Panc1 (cell line): ENCODE measurements at regions not wholly inside any gene's neighbourhood (a gene's known extent, or its start where the extent isn't known, plus 50 kb on each side); places are given as distances from the start of the nearest gene placed in this dataset.

Experiments
- ATAC-seq: fragments of 200-7000 bp; cut with Tn5 transposase; 2 replicates; pipeline ENCODE4 v1.9.1; 2020; ENCODE audit warnings: mild to moderate bottlenecking, moderate library complexity
- BruUV-seq: library from RNA; stranded (reverse); fragments of 400-500 nt; replicated peaks from 2 replicates; lab custom pipeline; 2021; lab: Mats Ljungman, UMichigan
- CTCF ChIA-PET: fragments of 300-600 bp; sonication (Branson Sonifier 250); formaldehyde crosslinking; loops from one replicate; lab custom pipeline; 2022; ENCODE audit warnings: antibody characterized with exemption; lab: Charles Lee
- POLR2A ChIA-PET: fragments of 300-600 bp; sonication (Branson Sonifier 250); formaldehyde crosslinking; loops from one replicate; lab custom pipeline; 2022; ENCODE audit warnings: antibody characterized with exemption; lab: Charles Lee
- DNase-seq: peaks from one replicate; pipeline ENCODE4 v3.0.0-alpha.2; 2010; ENCODE audit warnings: low read depth, low spot score
- H3K27ac ChIP-seq: 2 replicates; pipeline ENCODE4 v1.5.1; 2011; ENCODE audit warnings: mild to moderate bottlenecking, low read length, inconsistent platforms
- H3K27me3 ChIP-seq: fragments of 200-500 bp; sonication (Bioruptor generic); 2 replicates; pipeline ENCODE4 v1.6.0; 2014; ENCODE audit warnings: low read length, inconsistent platforms; ENCODE audit not compliant: control insufficient read depth, insufficient read depth
- H3K36me3 ChIP-seq: fragments of 200-500 bp; sonication (Bioruptor generic); 2 replicates; pipeline ENCODE4 v1.5.1; 2014; ENCODE audit warnings: inconsistent platforms, mild to moderate bottlenecking, low read length, moderate library complexity; ENCODE audit not compliant: control insufficient read depth, insufficient read depth
- H3K4me1 ChIP-seq: 2 replicates; pipeline ENCODE4 v1.5.1; 2011; ENCODE audit warnings: inconsistent platforms, mild to moderate bottlenecking, low read length, moderate library complexity; ENCODE audit not compliant: control insufficient read depth, insufficient read depth
- H3K4me3 ChIP-seq, 2 experiments: 2 replicates each; pipeline ENCODE4 v1.5.1; 2011 to 2012; ENCODE audit warnings: low read depth in 2 of 2, low read length in 2 of 2, mild to moderate bottlenecking in 2 of 2, inconsistent platforms in 1 of 2, moderate library complexity in 1 of 2
- H3K9me3 ChIP-seq: fragments of 200-500 bp; sonication (Bioruptor generic); 2 replicates; pipeline ENCODE4 v1.5.1; 2014; ENCODE audit warnings: low read depth, mild to moderate bottlenecking, inconsistent platforms, low read length, moderate library complexity; ENCODE audit not compliant: control insufficient read depth, insufficient read depth
- CTCF ChIP-seq: fragments of 450-650 bp; IDR thresholded peaks from 2 replicates; pipeline ENCODE4 v1.5.1; 2017; ENCODE audit warnings: mild to moderate bottlenecking
- POLR2AphosphoS5 ChIP-seq: IDR thresholded peaks from 2 replicates; pipeline ENCODE4 v1.6.1; 2012; ENCODE audit warnings: mild to moderate bottlenecking, low read depth, low read length, moderate library complexity
- REST ChIP-seq, 2 experiments: IDR thresholded peaks; 2 replicates each; pipeline ENCODE4 v1.6.1; 2011 to 2012; ENCODE audit warnings: low read depth in 2 of 2, control low read depth in 1 of 2, low read length in 1 of 2, mild to moderate bottlenecking in 1 of 2, moderate library complexity in 1 of 2; ENCODE audit not compliant: insufficient read depth in 1 of 2
- SIN3A ChIP-seq: IDR thresholded peaks from 2 replicates; pipeline ENCODE4 v1.6.1; 2012; ENCODE audit warnings: low read depth, mild to moderate bottlenecking, low read length, moderate library complexity, borderline replicate concordance; ENCODE audit not compliant: insufficient read depth
- TCF7L2 ChIP-seq: IDR thresholded peaks from 2 replicates; pipeline ENCODE4 v1.6.1; 2011; ENCODE audit warnings: mild to moderate bottlenecking, low read depth, low read length, inconsistent platforms
- in situ Hi-C: cut with HindIII; loops from 2 replicates; pipeline ENCODE4 v1.10.0; 2016; ENCODE audit warnings: low sequenced_read_pairs, low pct_unique_long_range_greater_than_20kb
- intact Hi-C: fragments of 100-400 bp; cut with micrococcal nuclease; formaldehyde crosslinking; loops from one replicate; pipeline ENCODE4 v1.10.0; 2022; ENCODE audit not compliant: unreplicated experiment

GRCh38 chr15:96565266-96565665, 234.8 kb downstream of the NR2F2 start:
- Histone ChIP-seq H3K27me3 (no peaks in the 10 kb centered on the region), H3K27ac (no peak overlapping the region), H3K4me1 (no peaks in the 10 kb centered on the region), H3K4me3 (no peak overlapping the region), H3K36me3 (no peaks in the 10 kb centered on the region), H3K9me3 (no peaks in the 10 kb centered on the region)
- ChIA-PET CTCF (no interaction called here), POLR2A (no interaction called here)
- intact Hi-C loops: no loop called here
- DNase-seq (no peak), ATAC-seq (no peak)
- no peak for TF ChIP-seq POLR2AphosphoS5
- no peak for TF ChIP-seq SIN3A
- TF ChIP-seq TCF7L2: no peak
- no peak for TF ChIP-seq CTCF
- no peak for TF ChIP-seq REST (IDR thresholded peaks at IDR 0.05; ENCODE audit: insufficient read depth in 1 of 2, low read depth in 2 of 2, low read length in 1 of 2)
- in situ Hi-C loops: no loop called here
- BruUV-seq: no TSS peak

GRCh38 chr15:96574782-96575181, 244.3 kb downstream of the NR2F2 start:
- BruUV-seq: no TSS peak
- in situ Hi-C loops (no loop called here), intact Hi-C loops (no loop called here)
- no peak for ATAC-seq
- no peaks in the 10 kb centered on the region for H3K36me3 ChIP-seq
- no peak overlapping the region for H3K27ac ChIP-seq
- no peak for DNase-seq
- POLR2A ChIA-PET: no interaction called here
- no peak for TF ChIP-seq SIN3A
- no peak for TF ChIP-seq REST (IDR thresholded peaks at IDR 0.05; ENCODE audit: insufficient read depth in 1 of 2, low read depth in 2 of 2, low read length in 1 of 2)
- TF ChIP-seq TCF7L2: no peak
- TF ChIP-seq CTCF: no peak
- CTCF ChIA-PET: no interaction called here
- no peak overlapping the region for H3K4me3 ChIP-seq
- peaks cover 2% of the 10 kb centered on the region; the same call in 1 of the 2 replicates for H3K27me3 ChIP-seq
- no peaks in the 10 kb centered on the region for H3K4me1 ChIP-seq
- no peaks in the 10 kb centered on the region for H3K9me3 ChIP-seq
